HEK293 (cell line): ENCODE measurements at regions not wholly inside any gene's neighbourhood (a gene's known extent, or its start where the extent isn't known, plus 50 kb on each side); places are given as distances from the start of the nearest gene placed in this dataset.

Experiments used
- ZNF223 ChIP-seq: fragments of 450-650 bp; formaldehyde crosslinking; IDR thresholded peaks from 2 replicates; pipeline ENCODE4 v1.5.1; 2016; ENCODE audit warnings: missing biosample characterization, missing genetic modification characterization
- ZNF302 ChIP-seq: fragments of 450-650 bp; formaldehyde crosslinking; IDR thresholded peaks from 2 replicates; pipeline ENCODE4 v1.5.1; 2016; ENCODE audit warnings: missing biosample characterization, missing genetic modification characterization, low read depth
- ZNF707 ChIP-seq: fragments of 450-650 bp; formaldehyde crosslinking; IDR thresholded peaks from 2 replicates; pipeline ENCODE4 v1.5.1; 2016; ENCODE audit warnings: missing biosample characterization, missing genetic modification characterization
- TF ChIP-seq, protein P1 (sequence below): sonication (generic); formaldehyde crosslinking; IDR thresholded peaks from 2 replicates; pipeline ENCODE4 v1.8.1; 2022; ENCODE audit warnings: mild to moderate bottlenecking, moderate library complexity, missing genetic modification reagents
- TF ChIP-seq, protein P2 (sequence below): fragments of 450-650 bp; formaldehyde crosslinking; IDR thresholded peaks from 2 replicates; pipeline ENCODE4 v1.5.1; 2016; ENCODE audit warnings: missing biosample characterization, missing genetic modification characterization
- TF ChIP-seq, protein P3 (sequence below): fragments of 450-650 bp; formaldehyde crosslinking; optimal IDR thresholded peaks from 2 replicates; pipeline ENCODE3; 2016; ENCODE audit warnings: missing biosample characterization, mild to moderate bottlenecking, missing genetic modification characterization

DNA sequence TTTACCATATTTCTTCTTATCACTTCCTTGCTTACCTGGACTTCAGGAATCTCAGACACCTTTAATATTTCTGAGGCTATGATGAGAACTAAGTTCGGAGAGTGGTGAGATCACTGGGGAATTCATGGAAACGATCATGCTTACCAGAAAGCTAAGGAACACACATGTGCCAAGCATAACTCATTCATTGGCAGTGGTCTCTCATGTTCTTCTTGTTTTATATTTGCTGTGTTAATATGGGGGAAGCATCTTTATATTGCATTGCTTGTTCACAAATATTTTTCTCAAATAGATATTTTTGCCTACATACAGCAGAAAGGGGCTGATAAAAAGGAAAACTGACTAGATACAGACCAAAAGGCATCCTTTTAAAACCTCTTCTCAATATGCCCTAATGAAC is 55.8 kb downstream of the COL6A6 start:
- TF ChIP-seq, protein P1, sequence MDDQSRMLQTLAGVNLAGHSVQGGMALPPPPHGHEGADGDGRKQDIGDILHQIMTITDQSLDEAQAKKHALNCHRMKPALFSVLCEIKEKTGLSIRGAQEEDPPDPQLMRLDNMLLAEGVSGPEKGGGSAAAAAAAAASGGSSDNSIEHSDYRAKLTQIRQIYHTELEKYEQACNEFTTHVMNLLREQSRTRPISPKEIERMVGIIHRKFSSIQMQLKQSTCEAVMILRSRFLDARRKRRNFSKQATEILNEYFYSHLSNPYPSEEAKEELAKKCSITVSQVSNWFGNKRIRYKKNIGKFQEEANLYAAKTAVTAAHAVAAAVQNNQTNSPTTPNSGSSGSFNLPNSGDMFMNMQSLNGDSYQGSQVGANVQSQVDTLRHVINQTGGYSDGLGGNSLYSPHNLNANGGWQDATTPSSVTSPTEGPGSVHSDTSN (CRISPR knock-in tag) = no peak
- TF ChIP-seq ZNF223 (no peak), ZNF707 (tag by site-specific recombination) (no peak), ZNF302 (tag by site-specific recombination) (no peak)
- TF ChIP-seq, protein P2, sequence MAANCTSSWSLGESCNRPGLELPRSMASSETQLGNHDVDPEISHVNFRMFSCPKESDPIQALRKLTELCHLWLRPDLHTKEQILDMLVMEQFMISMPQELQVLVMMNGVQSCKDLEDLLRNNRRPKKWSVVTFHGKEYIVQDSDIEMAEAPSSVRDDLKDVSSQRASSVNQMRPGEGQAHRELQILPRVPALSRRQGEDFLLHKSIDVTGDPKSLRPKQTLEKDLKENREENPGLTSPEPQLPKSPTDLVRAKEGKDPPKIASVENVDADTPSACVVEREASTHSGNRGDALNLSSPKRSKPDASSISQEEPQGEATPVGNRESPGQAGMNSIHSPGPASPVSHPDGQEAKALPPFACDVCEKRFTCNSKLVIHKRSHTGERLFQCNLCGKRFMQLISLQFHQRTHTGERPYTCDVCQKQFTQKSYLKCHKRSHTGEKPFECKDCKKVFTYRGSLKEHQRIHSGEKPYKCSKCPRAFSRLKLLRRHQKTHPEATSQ (tag by site-specific recombination) = no peak
- TF ChIP-seq, protein P3, sequence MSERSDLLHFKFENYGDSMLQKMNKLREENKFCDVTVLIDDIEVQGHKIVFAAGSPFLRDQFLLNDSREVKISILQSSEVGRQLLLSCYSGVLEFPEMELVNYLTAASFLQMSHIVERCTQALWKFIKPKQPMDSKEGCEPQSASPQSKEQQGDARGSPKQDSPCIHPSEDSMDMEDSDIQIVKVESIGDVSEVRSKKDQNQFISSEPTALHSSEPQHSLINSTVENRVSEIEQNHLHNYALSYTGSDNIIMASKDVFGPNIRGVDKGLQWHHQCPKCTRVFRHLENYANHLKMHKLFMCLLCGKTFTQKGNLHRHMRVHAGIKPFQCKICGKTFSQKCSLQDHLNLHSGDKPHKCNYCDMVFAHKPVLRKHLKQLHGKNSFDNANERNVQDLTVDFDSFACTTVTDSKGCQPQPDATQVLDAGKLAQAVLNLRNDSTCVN (tag by site-specific recombination) = no peak
